NCI-H1105 (cell line): ENCODE measurements at regions not wholly inside any gene's neighbourhood (a gene's known extent, or its start where the extent isn't known, plus 50 kb on each side); places are given as distances from the start of the nearest gene placed in this dataset.
"Not testable (repeated sequence)": the region's sequence is repeated elsewhere in the genome, so short reads cannot be mapped to it uniquely, and the experiment has no call there.

Source experiments
- DNase-seq: peaks from one replicate; lab custom pipeline; 2025; lab: John Stamatoyannopoulos, UW

DNA sequence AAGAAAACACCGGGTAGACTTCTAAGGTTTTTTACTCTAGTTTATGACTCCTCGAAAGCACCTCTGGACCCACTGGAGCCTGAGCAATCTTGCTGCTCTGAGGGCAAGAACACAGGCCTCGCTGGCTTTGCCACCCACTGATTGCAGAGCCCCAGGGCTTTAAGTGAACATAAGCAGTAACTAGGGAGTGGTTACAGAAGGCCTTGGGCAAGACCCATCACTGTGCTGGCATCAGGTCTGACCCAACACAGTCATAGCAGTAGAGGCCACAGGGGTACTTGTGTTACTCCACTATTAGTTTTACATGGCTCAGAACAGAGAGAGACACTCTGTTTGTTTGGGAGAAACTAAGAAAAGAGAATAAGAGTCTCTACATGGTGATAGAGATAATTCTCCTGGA lies 684.5 kb downstream of the FAM181B start:
- DNase-seq, result no peak

DNA sequence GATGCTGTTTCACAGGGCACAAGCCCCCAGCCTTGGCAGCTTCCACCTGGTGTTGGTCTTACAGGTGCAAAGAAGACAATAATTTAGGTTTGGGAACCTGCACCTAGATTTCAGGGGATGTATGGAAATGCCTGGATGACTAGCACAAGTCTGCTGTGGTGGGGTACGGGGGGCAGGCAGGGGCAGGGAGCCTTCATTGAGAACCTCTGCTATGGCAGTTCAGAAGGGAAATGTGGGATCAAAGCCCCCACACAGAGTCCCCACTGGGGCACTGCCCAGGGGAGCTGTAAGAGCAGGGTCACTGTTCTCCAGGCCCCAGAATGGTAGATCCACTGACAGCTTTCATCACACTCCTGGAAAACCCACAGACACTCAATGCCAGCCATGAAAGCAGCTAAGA lies 686.5 kb downstream of the FAM181B start:
- DNase-seq, result no peak

DNA sequence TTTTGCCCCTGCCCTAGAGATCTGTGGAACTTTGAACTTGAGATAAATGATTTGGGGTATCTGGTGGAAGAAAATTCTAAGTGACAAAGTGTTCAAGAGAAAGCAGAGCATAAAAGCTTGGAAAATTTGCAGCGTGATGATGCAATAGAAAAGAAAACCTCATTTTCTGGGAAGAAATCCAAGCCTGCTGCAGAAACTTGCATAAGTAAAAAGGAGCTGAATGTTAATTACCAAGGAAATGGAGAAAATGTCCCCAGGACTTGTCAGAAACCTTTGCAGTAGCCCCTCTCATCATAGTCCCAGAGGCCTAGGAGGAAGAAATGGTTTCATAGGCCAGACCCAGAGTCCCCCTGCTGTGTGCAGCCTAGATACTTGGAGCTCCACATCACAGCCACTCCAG lies 686.9 kb downstream of the FAM181B start:
- DNase-seq, result no peak

DNA sequence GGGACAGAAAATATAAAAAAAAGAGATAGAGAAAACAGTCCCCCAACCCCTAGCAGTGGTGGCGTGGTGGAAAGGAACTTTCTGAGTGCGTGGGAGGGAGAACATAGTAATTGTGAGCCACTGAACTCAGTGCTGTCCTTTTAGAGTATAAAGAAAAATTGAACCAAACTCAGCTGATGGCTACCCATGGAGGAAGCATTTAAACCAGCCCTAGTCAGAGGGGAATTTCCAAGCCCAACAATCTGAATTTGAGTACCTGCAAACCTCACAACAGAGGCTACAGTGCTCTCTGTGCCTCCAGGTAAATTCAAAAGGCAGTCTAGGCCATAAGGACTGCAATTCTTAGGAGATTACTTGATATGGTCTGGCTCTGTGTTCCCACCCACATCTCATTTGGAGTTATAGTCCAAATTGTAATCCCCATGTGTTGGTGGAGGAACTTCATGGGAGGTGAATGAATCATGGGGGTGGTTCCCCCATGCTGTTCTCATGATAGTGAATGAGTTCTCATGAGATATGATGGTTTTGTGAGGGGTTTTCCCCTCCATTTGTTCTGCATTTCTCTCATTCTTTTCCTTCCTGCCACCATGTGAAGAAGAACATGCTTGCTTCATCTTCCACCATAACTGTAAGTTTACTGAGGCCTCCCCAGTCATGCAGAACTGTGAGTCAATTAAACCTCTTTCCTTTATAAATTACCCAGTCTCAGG lies 687.8 kb downstream of the FAM181B start:
- no peak for DNase-seq

DNA sequence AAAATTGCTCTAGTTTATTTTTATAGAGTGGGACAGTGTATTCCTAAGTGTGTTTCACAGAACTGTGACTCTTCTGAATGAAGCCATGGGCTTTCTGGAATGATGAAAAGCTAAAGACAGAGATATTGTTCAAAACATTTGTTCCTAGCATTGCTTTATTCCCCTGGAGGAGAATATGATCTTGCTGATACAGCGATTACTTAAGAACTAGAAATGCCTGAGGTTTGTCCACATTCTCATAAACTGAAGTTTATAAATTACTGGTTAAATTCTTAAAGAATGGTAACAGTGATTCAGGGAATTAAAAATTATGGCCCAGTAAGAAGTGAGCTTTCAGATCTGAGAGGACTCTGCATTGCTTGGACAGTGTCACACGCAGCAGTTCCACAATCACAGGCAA lies 690.3 kb downstream of the FAM181B start:
- no peak for DNase-seq

DNA sequence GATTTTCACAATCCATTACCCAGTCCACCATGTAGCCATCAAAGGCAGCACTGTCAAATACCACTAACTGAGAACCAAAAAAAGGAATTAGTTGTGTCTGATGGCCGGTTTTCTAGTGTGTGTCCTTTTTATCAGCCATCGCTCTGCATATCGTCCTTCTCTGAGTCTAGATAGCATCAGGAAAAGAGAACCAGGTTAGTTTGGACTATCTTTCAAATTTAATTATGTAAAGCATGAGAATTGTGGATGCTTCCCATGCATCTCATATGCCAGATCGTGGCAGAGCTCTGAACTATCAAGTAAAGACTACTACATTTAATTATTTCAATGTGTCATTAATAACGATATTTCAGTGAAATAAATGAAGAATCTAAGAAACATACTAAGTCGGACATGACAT lies 691.9 kb downstream of the FAM181B start:
- no peak for DNase-seq

DNA sequence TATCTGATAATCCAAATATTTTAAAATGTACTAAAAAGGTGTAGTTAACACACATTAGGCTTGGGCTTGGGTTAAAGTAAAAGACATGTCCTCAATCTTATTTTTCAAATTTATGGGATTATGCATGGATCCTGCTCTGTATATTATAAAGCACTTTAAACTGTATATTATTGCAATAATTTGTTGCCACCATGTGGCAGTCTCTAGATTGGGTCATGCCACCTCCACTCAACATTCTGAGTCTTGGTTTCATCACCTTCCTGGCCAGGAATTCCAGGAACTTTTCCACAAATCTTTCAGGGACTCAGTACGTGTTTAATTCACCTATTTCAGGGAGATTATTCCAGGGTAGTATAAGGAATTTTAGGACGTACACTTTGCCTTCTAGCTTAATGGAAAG lies 695.5 kb downstream of the FAM181B start:
- no peak for DNase-seq

DNA sequence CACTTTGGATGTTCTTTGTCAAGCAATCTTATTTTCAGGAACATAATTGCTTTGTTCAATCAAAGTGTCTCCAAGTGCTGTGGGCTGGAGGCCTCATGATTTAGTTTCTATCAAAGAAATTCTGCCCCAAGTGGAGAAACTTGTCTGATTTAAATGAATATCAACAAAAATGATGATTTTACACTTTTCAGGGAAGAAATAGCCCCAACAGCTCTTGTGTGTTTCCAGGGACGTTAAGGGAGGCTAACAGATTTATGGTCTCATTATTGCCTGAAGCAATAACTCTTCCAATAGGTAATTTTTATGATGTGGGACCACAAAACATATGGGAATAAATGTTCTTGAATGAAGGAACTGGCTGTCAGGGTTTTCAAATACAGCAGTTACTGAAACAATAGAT lies 699.1 kb downstream of the FAM181B start:
- DNase-seq, result no peak

DNA sequence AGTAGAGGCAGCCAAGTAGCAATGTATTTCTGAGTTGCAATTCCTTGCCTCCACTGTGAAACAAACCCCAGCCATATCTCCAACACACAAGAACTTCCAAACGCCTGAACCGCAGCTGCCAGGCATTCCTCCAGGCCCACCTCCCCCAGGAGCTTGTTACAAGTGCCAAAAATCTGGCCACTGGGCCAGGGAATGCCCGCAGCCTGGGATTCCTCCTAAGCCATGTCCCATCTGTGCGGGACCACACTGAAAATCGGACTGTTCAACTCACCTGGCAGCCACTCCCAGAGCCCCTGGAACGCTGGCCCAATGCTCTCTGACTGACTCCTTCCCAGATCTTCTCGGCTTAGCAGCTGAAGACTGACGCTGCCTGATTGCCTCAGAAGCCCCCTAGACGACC lies 706.3 kb downstream of the FAM181B start:
- not testable (repeated sequence) for DNase-seq

DNA sequence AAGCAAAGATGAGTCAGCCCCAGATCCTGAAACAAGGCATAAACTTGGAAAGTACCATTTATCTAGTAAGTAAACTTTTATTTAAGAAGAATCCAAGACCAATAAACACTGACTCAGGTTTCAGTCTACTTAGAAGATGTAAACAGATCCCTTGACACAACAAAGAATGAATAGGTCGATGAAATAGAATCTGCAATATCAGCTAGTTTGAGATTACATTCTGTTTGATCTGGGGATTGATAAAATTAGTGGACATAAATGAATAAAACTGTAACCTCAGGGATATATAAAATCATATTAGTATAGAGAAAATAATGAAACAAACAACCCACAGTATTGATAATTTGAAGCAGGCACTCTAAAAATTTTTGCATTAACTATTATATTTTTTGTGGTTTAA lies 708.9 kb downstream of the FAM181B start:
- DNase-seq, result no peak

DNA sequence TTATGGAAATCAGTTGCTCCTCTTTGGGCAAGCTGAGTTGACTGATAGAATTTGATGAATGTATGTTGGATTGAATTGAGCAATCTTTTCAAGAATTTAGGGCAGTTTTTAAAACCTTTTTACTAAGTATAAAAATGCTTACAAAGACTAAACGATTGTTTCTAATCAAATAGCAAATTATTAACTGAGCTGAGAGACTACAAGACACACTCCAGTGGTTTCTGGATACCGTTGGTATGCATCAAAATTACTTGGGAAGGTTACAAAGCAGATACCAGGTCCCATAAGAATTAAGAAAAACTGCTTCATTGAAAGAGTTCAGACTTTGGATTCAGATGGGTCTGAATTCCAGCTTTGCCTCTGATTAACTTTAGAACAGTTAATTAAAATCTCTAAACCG lies 721.4 kb downstream of the FAM181B start:
- DNase-seq, result no peak

DNA sequence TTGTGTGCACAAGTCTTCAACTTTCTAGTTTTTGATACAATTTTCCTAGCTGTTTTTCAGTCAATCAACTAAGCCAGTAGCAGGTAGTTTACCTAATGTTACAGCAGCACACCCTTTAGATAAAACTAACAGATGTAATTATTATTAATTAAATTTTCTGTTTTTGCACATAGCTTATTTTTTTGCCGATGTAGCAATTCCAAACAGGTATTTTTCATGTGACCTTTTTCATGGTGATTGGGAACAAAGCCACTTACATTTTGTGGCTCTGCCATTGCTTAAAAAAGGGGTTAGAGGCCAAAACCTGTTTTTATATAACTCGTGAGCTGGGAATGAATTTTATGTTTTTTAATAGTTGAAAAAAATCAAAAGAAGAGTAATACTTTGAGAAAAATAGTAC lies 724.5 kb downstream of the FAM181B start:
- no peak for DNase-seq

DNA sequence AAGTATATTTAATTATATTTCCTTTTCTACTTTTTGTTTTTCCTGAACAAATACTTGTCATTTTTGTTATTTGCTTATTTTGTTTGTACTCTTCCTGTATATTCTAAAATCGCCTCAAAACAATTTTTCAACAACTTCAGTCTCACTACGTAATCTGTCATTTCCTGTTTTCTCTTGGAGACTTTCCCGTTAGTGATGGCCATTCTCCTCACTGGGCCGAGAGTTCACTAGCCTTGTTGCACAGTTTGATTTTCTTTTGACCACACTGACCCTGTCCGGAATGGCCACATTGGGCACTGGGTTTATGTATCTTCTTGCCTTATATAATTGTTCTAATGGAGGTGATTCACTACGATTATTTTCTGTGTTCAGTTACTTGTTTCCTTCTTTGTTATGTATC lies 726.1 kb downstream of the FAM181B start:
- DNase-seq, result no peak

DNA sequence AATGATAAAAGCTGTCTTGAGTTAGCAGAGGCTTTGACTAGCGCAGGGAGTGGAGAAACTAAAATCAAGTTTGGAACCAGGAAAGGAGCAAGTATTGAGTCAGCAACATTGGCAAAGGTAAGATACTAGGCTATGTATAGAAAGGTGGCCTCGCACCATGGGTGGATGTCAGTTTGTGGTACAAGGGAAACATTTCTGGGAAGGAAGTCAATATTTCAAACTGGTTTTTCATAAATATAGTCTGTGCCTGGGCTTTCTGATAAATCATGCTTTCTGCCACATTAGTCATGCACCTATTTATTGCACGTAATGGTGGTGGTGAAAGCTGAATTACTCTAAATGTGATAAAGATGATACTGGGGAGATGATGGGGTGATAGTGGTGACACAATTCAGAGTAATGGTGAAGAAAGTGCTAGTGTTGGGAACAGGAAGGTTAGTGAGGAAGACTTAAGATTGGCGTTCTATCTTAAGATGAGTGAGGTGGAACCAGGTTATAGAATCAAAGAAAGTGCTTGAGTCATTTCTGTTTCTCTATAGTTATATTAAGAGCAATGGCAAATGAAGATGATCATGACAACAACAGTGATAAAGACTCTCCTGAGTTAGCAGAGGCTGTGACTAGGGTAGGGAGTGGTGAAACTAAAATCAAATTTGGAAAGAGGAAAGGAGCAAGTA lies 729.0 kb downstream of the FAM181B start:
- DNase-seq, result no peak

DNA sequence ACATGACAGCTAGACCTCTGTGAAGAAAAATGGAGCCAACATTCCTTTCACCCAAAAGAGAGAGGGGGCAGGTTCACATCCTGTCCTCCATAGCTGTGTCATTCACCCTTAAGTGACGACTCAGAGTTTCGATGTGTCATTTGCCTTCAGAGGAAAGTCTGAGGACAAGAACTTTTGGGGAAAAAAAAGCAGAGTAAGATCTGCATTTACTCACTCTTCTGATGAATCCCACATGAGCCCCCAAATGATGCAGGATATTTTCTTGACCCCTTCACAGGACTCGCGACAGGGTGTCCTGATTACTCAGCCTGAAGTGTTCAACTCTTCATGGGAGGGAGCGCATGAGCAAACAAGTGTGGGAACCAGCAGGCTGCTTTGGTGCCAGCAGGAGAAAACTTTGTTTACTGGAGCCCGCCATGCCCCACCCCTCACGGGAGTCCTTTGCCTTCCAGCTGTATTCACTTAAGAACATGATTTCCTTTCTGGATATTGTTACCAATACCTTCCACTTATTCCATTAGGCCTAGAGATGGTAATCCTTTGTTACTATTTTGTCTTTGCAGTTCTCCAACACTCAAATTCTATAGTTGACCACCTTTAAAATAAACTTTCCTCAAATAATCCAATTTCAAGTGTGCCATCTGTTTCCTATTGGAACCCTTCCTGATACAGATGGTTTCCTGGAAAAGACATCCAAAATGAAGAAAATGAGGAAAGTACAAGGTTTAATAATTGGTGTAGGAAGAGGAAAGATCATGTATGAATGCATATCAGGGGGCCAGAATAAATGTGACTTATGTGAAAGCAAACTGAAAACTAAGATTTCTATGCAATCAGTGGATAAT lies 729.8 kb downstream of the FAM181B start:
- DNase-seq, result no peak

DNA sequence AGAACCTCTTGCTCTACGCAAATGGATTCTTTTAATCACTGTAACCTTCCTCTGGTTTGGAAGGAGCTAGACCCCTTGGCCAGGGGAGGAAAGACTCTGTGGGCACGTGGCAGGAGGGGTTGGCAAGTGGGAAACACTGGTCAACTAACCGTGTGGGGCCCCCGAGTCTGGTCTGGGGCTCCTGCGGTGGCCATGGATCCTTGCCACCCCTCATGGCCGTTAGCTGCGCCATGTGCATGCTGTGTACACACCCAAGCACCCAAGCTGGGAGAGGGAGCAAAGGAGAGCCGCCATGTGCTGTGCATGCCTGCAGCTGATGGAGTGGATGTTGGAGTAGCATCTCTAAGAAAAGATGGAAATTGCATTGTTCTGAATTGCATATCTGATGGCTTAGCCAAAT lies 730.6 kb downstream of the FAM181B start:
- DNase-seq, result no peak

DNA sequence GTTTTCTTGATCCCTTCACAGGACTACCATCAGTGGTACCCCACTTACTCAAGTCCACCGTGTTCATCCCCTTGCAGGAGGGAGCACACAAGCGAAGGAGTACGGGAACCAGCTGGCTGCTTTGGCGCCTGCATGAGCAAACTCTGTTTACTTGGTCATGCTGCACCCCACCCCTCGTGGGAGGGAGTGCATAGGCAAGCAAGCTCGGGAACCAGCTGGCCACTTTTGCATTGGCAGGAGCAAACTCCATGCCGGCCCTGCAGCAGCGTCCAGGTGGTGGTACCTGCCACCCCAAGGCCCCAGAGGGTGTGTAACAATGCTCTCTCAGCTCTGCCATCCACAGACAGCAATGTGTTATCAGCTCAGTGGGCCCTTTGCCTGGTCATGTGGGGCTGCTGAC lies 737.8 kb downstream of the FAM181B start:
- peak; percentile 86 for DNase-seq

DNA sequence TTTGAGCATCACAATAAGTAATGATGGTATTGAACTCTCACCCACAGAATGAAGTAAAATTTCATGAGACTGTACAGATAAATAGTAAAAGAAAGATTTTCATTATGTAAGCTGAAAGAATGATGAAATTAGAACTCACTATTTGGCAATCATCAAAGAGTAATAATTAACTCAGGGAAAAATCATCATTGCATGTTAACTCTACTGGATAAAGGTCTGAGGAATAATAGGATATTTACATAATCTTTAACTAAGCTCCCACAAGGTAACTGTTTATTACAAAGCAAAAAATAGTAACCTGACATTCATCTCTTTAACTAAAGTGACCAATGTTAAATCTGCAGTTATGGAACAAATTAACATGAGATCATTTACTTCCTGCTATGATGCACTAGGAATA lies 739.9 kb downstream of the FAM181B start:
- no peak for DNase-seq

DNA sequence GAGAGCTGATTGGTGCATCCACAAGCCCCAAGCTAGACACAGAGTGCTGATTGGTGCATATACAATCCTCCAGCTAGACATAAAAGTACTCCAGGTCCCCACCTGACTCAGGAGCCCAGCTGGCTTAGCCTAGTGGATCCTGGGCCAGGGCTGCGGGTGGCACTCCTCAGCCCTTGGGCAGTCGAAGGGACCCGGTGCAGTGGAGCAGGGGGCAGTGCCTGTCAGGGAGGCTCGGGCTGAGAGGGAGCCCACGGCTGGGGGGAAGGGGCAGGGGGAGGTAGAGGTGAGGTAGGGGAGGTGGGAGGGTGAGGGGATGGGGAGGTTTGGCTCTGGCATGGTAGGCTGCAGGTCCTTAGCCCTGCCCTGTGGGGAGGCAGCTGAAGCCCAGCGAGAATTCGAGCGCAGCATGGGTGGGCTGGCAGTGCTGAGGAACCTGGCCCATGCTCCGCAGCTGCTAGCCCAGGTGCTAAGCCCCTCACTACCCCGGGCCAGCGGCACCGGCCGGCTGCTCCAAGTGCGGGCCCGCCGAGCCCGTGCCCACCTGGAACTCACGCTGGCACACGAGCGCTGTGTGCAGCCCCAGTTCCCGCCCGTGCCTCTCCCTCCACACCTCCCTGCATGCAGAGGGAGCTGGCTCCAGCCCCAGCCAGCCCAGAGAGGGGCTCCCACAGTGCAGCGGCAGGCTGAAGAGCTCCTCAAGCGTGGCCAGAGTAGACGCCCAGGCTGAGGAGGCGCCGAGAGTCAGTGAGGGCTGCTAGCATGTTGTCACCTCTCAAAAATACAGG lies 742.8 kb downstream of the FAM181B start:
- DNase-seq, result no peak

DNA sequence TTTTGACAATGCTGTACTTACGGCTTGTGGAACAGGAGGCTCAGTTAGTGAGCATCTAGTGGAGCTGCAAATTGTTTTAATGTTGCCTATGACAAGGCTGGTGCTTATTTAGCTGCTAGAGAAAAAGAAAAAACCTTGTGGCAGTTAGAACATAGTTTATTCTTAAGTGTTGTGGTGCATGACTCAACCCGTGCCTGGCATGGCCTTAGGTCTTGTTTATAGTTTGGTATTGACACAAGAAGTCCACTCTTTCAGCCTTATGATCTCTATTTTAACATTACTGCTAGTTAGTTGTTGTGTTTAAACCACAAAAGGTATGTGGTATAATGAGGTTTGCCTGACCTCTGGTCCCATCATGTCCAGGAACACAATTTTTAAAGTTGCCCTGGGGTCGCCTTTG lies 744.6 kb downstream of the FAM181B start:
- no peak for DNase-seq

DNA sequence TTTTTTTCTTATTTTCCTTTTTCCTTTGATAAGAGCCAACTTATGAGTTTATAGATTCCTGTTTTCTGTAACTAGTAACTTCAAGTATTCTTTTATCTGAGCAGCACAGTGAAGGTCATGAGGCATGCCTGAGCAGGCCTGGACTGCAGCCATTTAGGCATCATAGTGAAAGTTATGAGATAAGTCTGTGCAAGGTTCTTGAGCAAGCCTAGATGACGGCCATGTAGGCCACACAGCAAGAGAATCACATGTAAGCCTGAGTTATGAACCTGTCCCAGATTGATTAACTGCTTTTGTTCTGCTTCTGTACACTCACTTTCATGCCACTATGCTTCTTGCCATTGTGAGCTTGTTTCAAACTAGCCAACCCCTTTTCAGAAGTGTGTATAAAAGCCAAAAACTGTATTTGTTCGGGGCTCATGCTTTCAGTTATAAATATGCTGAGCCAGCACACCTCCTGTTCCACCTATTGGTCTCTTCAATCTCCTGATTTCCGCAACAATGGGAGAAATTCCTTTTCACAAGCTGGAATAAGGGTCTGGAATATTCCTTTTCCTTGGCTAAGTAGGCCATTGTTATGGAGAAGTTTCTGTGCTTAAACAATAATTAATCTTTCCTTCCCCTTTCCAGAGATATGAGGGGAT lies 745.7 kb downstream of the FAM181B start:
- DNase-seq, result no peak
